HepG2 (cell line): ENCODE measurements at regions not wholly inside any gene's neighbourhood (a gene's known extent, or its start where the extent isn't known, plus 50 kb on each side); places are given as distances from the start of the nearest gene placed in this dataset.

Experiments
- BRF2 ChIP-seq: sonication (generic); formaldehyde crosslinking; IDR thresholded peaks from 2 replicates; pipeline ENCODE4 v1.8.1; 2022; ENCODE audit warnings: mild to moderate bottlenecking, missing genetic modification reagents
- CTCF ChIP-seq: sonication (generic); formaldehyde crosslinking; IDR thresholded peaks from 2 replicates; pipeline ENCODE4 v1.5.0; 2020; ENCODE audit warnings: mild to moderate bottlenecking, missing genetic modification reagents, moderate library complexity
- ELF3 ChIP-seq: IDR thresholded peaks from 2 replicates; pipeline ENCODE4 v1.6.1; 2016; ENCODE audit warnings: missing genetic modification reagents, missing compliant biosample characterization
- HNRNPK ChIP-seq: fragments of 200-400 bp; formaldehyde crosslinking; IDR thresholded peaks from 2 replicates; pipeline ENCODE4 v1.6.1; 2018; ENCODE audit warnings: low read length, low read depth, moderate library complexity, mild to moderate bottlenecking; ENCODE audit not compliant: poor library complexity, severe bottlenecking
- RELA ChIP-seq: sonication (generic); formaldehyde crosslinking; IDR thresholded peaks from 2 replicates; pipeline ENCODE4 v1.4.0; 2020; ENCODE audit warnings: missing genetic modification reagents
- TAF1 ChIP-seq: sonication (generic); formaldehyde crosslinking; IDR thresholded peaks from 2 replicates; pipeline ENCODE4 v1.4.0; 2020; ENCODE audit warnings: missing genetic modification reagents
- ZNF543 ChIP-seq: sonication (generic); formaldehyde crosslinking; IDR thresholded peaks from 2 replicates; pipeline ENCODE4 v1.4.0; 2020; ENCODE audit warnings: mild to moderate bottlenecking, missing genetic modification reagents

- TF ChIP-seq HNRNPK (no peak), ZNF543 (no peak), CTCF (CRISPR knock-in tag) (no peak), TAF1 (CRISPR knock-in tag) (no peak), RELA (no peak), ELF3 (CRISPR knock-in tag) (no peak), BRF2 (no peak)
Observed at GRCh38 chr3:17928502-17929145, 186.2 kb upstream of the TBC1D5 start.
